Parathyroid adenoma (tissue), 2 donors: ENCODE measurements at regions not wholly inside any gene's neighbourhood (a gene's known extent, or its start where the extent isn't known, plus 50 kb on each side); places are given as distances from the start of the nearest gene placed in this dataset.

Experiments used
- H2AFZ ChIP-seq: fragments of 300-600 bp; sonication (generic); one replicate; pipeline ENCODE4 v1.7.0; 2017; ENCODE audit warnings: antibody characterized with exemption, mild to moderate bottlenecking
- H3K27ac ChIP-seq: fragments of 300-600 bp; sonication (generic); one replicate; pipeline ENCODE4 v1.7.0; 2017
- H3K27me3 ChIP-seq: fragments of 300-600 bp; sonication (generic); one replicate; pipeline ENCODE4 v1.7.0; 2017; ENCODE audit warnings: low read length; ENCODE audit not compliant: control insufficient read depth, insufficient read depth
- H3K36me3 ChIP-seq: fragments of 300-600 bp; sonication (generic); one replicate; pipeline ENCODE4 v1.7.0; 2017; ENCODE audit warnings: low read length; ENCODE audit not compliant: control insufficient read depth, insufficient read depth
- H3K4me1 ChIP-seq: fragments of 300-600 bp; sonication (generic); one replicate; pipeline ENCODE4 v1.7.0; 2017; ENCODE audit warnings: control low read depth
- H3K4me2 ChIP-seq: fragments of 300-600 bp; sonication (generic); one replicate; pipeline ENCODE4 v1.7.0; 2017; ENCODE audit warnings: low read length
- H3K4me3 ChIP-seq: fragments of 300-600 bp; sonication (generic); one replicate; pipeline ENCODE4 v1.7.0; 2017; ENCODE audit warnings: low read depth, low read length
- H3K79me2 ChIP-seq: fragments of 300-600 bp; sonication (generic); one replicate; pipeline ENCODE4 v1.7.0; 2017; ENCODE audit warnings: control low read depth
- H3K9ac ChIP-seq: fragments of 300-600 bp; sonication (generic); one replicate; pipeline ENCODE4 v1.7.0; 2017; ENCODE audit warnings: mild to moderate bottlenecking
- H3K9me3 ChIP-seq: fragments of 300-600 bp; sonication (generic); one replicate; pipeline ENCODE4 v1.7.0; 2017; ENCODE audit warnings: low read length; ENCODE audit not compliant: control insufficient read depth
- TF ChIP-seq, protein P1 (sequence below): fragments of 300-600 bp; sonication (generic); IDR thresholded peaks from one replicate; pipeline ENCODE4 v1.7.0; 2017; ENCODE audit warnings: antibody characterized with exemption, mild to moderate bottlenecking
- donor health status: primary hyperparathyroidism.

DNA sequence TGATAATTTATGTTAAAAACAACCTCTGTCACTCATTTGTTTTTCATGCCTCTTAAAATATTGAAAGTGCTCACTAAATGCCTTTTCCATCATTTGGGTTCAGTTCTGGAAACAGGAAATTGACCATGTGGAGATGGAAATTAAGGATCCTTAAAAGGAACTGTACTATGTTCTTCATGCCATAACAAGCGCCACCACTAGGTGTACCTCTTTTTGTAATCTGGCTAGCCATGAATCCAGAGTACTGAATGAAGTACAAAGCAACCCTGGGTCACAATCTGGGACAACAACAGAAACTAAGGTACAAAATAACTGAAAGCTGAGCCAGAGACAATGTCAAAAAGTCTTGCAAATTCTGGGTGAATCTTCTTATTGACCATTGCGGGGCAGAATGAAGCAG is 559.1 kb downstream of the FAM181B start:
- no peak overlapping the region for H2AFZ ChIP-seq
- no peaks in the 10 kb centered on the region for H3K36me3 ChIP-seq
- TF ChIP-seq, protein P1, sequence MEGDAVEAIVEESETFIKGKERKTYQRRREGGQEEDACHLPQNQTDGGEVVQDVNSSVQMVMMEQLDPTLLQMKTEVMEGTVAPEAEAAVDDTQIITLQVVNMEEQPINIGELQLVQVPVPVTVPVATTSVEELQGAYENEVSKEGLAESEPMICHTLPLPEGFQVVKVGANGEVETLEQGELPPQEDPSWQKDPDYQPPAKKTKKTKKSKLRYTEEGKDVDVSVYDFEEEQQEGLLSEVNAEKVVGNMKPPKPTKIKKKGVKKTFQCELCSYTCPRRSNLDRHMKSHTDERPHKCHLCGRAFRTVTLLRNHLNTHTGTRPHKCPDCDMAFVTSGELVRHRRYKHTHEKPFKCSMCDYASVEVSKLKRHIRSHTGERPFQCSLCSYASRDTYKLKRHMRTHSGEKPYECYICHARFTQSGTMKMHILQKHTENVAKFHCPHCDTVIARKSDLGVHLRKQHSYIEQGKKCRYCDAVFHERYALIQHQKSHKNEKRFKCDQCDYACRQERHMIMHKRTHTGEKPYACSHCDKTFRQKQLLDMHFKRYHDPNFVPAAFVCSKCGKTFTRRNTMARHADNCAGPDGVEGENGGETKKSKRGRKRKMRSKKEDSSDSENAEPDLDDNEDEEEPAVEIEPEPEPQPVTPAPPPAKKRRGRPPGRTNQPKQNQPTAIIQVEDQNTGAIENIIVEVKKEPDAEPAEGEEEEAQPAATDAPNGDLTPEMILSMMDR: no peak
- no peak overlapping the region for H3K9ac ChIP-seq
- H3K27ac ChIP-seq: no peak overlapping the region
- H3K4me3 ChIP-seq: no peak overlapping the region
- no peaks in the 10 kb centered on the region for H3K27me3 ChIP-seq
- no peaks in the 10 kb centered on the region for H3K9me3 ChIP-seq
- H3K4me1 ChIP-seq: no peaks in the 10 kb centered on the region
- H3K79me2 ChIP-seq: no peaks in the 10 kb centered on the region
- H3K4me2 ChIP-seq: no peak overlapping the region

DNA sequence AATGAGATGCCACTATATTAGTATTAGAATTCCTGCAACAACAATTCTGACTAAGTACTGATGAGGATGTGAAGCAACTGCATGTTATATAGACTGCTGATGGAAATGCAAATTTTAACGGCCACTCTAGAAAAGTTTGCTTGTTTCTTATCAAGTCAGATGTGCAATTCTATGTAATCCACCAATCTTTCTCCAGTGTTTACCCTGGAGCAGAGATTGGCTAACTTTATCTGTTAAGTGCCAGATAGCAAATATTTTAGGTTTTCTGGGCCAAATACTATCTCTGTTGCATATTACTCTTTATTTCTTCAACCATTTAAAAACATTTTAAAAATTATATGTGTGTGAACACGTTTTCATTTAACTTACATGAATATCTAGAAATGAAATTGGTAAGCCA is 586.9 kb downstream of the FAM181B start:
- no peak overlapping the region for H3K4me3 ChIP-seq
- no peaks in the 10 kb centered on the region for H3K36me3 ChIP-seq

DNA sequence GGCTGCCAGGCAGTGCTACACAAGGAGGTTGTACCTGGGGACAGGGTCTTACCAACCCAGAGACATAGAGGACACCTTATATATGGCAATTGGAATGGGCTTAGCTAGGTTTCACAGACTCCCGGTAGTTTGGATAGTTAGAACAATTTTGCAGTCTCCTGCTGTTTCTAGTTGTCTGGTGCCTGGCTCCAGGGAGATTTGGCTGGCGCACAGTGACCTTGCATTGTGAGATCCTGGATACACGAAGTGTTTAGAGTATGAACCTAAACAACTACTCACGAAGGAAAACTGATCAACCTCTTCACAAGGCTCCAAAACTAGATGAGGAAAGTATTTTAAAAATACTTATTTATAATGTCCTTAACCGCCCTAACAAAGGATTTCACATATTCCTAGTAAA is 614.7 kb downstream of the FAM181B start:
- no peak overlapping the region for H3K4me2 ChIP-seq
- no peaks in the 10 kb centered on the region for H3K9me3 ChIP-seq

More for the DNA sequence above, 586.9 kb downstream of the FAM181B start:
- Histone ChIP-seq H3K27me3 (no peaks in the 10 kb centered on the region), H3K4me1 (no peaks in the 10 kb centered on the region), H2AFZ (no peak overlapping the region), H3K9ac (no peak overlapping the region), H3K79me2 (no peaks in the 10 kb centered on the region), H3K4me2 (no peak overlapping the region), H3K9me3 (no peaks in the 10 kb centered on the region), H3K27ac (no peak overlapping the region)
- TF ChIP-seq, protein P1: no peak

DNA sequence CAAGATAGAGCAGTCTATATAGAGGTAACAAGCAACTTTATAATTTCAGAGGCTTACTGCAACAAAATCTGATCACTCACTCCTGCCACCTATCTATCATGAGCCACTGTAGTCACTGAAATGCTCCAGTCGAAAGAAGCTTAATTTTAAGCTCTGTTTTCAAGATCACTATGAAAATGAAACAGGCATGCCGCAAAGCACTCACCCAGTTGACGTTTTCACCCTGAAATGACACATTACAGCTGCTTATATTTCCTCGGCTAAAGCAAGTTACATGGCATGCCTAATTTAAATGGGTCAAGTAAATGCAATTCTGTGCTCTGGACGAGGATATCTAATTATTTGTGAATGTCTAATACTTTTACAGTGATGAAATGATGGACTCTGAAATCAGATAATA is 616.3 kb downstream of the FAM181B start:
- Histone ChIP-seq H3K9me3 (no peaks in the 10 kb centered on the region), H3K79me2 (no peaks in the 10 kb centered on the region), H3K4me3 (no peak overlapping the region), H3K4me2 (no peak overlapping the region), H3K27me3 (no peaks in the 10 kb centered on the region), H3K36me3 (no peaks in the 10 kb centered on the region), H2AFZ (no peak overlapping the region), H3K27ac (no peak overlapping the region), H3K9ac (no peak overlapping the region), H3K4me1 (no peaks in the 10 kb centered on the region)
- TF ChIP-seq, protein P1: no peak

More for the DNA sequence above, 614.7 kb downstream of the FAM181B start:
- Histone ChIP-seq H3K27ac (no peak overlapping the region), H3K79me2 (no peaks in the 10 kb centered on the region), H3K9ac (no peak overlapping the region), H2AFZ (no peak overlapping the region), H3K4me3 (no peak overlapping the region), H3K4me1 (no peaks in the 10 kb centered on the region), H3K36me3 (no peaks in the 10 kb centered on the region), H3K27me3 (no peaks in the 10 kb centered on the region)
- TF ChIP-seq, protein P1: no peak

DNA sequence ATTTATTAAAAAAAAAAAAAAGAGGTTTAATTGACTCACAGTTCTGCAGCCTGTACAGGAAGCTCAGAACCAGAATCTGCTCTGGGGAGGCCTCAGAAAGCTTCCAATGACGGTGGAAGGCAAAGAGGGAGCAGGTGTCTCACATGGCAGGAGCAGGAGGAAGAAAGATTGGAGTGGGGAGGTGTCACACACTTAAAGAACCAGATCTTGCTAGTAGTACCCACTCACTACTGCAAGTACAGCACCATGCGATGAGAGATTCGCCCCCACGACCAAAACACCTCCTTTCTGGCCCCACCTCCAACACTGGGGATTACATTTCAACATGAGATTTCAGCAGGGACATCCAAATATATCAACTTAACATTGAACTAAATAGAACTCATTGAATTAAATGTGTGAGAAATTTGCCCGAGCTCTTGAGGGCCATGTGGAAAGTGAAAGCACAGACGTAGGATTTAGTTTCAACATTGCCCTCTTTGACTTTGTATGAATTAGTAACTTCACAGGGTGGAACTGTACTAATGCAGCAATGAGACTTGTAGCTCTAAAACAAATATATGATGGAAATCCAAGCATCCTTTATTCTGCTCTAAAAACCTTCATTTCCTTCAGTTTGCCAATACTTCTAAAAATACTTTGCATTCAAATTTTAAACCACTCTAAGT is 628.2 kb downstream of the FAM181B start:
- Histone ChIP-seq H3K36me3 (no peaks in the 10 kb centered on the region), H3K4me2 (no peak overlapping the region), H3K9me3 (no peaks in the 10 kb centered on the region)

More for the DNA sequence above, 628.2 kb downstream of the FAM181B start:
- H3K27me3 ChIP-seq: no peaks in the 10 kb centered on the region
- H3K79me2 ChIP-seq: no peaks in the 10 kb centered on the region
- H3K4me1 ChIP-seq: no peaks in the 10 kb centered on the region
- H3K4me3 ChIP-seq: no peak overlapping the region
- no peak overlapping the region for H3K9ac ChIP-seq
- TF ChIP-seq, protein P1: no peak
- no peak overlapping the region for H2AFZ ChIP-seq
- H3K27ac ChIP-seq: no peak overlapping the region
